GM23248 (cell line): ENCODE measurements at regions not wholly inside any gene's neighbourhood (a gene's known extent, or its start where the extent isn't known, plus 50 kb on each side); places are given as distances from the start of the nearest gene placed in this dataset.

Experiments
- EZH2 ChIP-seq: fragments of 200-600 bp; sonication (generic); IDR thresholded peaks from 2 replicates; pipeline ENCODE4 v1.6.1; 2018; ENCODE audit warnings: antibody characterized with exemption, mild to moderate bottlenecking; ENCODE audit not compliant: insufficient read depth, poor library complexity, severe bottlenecking
- EZH2phosphoT487 ChIP-seq: fragments of 200-600 bp; sonication (generic); IDR thresholded peaks from 2 replicates; pipeline ENCODE4 v1.6.1; 2018; ENCODE audit warnings: antibody characterized with exemption, moderate library complexity, mild to moderate bottlenecking, low read depth; ENCODE audit not compliant: insufficient read depth

DNA sequence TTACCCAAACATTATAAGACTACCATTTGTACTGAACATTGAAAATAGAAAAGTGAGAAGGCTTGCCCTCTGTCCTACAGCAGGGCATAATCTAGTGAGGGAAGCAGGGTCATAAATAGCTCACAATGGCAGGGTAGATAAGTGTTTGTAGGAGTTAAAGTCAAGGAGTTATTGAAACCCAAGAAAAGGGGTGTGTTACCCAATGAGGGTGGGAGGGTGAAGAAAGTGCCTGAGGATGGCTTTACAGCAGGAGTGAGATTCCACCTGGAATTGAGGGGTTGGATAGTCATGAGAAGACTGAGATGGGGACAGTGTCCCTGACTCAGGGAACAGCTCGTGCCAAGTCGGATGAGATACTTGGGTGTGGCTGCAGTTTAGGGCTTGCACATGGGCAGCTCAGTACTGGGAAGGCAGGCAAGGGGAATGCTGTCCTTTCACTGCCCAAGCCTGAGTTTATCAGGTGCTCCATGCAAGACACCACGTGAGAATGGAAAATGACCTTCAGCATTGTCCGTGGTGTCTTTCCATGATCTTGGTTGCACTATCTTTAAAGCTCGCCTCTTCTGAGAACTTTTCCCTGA, 393.2 kb upstream of the MAF start:
- TF ChIP-seq EZH2 (no peak), EZH2phosphoT487 (no peak)
